Fibroblast of lung (primary cell): ENCODE measurements at regions not wholly inside any gene's neighbourhood (a gene's known extent, or its start where the extent isn't known, plus 50 kb on each side); places are given as distances from the start of the nearest gene placed in this dataset.

Source experiments
- DNase-seq, 2 donors: peaks; one replicate each; pipeline versions ENCODE4 v3.0.0 to v3.0.0-alpha.2; 2010; ENCODE audit warnings: low read depth in 2 of 2
- H2AFZ ChIP-seq: 2 replicates; pipeline ENCODE4 v1.5.1; 2012; ENCODE audit warnings: low read length, control low read depth, inconsistent platforms
- H3K27ac ChIP-seq: 2 replicates; pipeline ENCODE4 v1.5.1; 2011; ENCODE audit warnings: low read length, control low read depth; ENCODE audit not compliant: insufficient read depth
- H3K27me3 ChIP-seq: 2 replicates; pipeline ENCODE4 v1.5.1; 2011; ENCODE audit warnings: mild to moderate bottlenecking, low read length; ENCODE audit not compliant: control insufficient read depth, insufficient read depth
- H3K36me3 ChIP-seq: 2 replicates; pipeline ENCODE4 v1.5.1; 2011; ENCODE audit warnings: low read length; ENCODE audit not compliant: control insufficient read depth, insufficient read depth
- H3K4me1 ChIP-seq: 2 replicates; pipeline ENCODE4 v1.5.1; 2011; ENCODE audit warnings: low read length; ENCODE audit not compliant: control insufficient read depth, insufficient read depth; ENCODE audit errors: extremely low read depth
- H3K4me2 ChIP-seq: 2 replicates; pipeline ENCODE4 v1.5.1; 2011; ENCODE audit warnings: low read length, control low read depth; ENCODE audit not compliant: insufficient read depth; ENCODE audit errors: extremely low read depth
- H3K4me3 ChIP-seq, 4 experiments: fragments of 200-600 bp in 1 of 4; sonication (generic) in 1 of 4; replicated peaks in 1 of 4; 2 replicates each; pipeline ENCODE4 v1.5.1; 2011 to 2016; ENCODE audit warnings: low read length in 4 of 4, low read depth in 3 of 4, mild to moderate bottlenecking in 3 of 4, control low read depth in 2 of 4, inconsistent platforms in 1 of 4, mixed read lengths in 1 of 4; ENCODE audit not compliant: insufficient read depth in 1 of 4; ENCODE audit errors: control extremely low read depth in 1 of 4
- H3K79me2 ChIP-seq: 2 replicates; pipeline ENCODE4 v1.5.1; 2012; ENCODE audit warnings: mild to moderate bottlenecking, low read length, inconsistent platforms; ENCODE audit not compliant: control insufficient read depth, insufficient read depth
- H3K9ac ChIP-seq: 2 replicates; pipeline ENCODE4 v1.5.1; 2011; ENCODE audit warnings: mild to moderate bottlenecking, low read length, control low read depth; ENCODE audit not compliant: insufficient read depth
- H3K9me3 ChIP-seq: 2 replicates; pipeline ENCODE4 v1.5.1; 2012; ENCODE audit warnings: low read depth, low read length; ENCODE audit not compliant: control insufficient read depth, insufficient read depth
- H4K20me1 ChIP-seq: 2 replicates; pipeline ENCODE4 v1.5.1; 2011; ENCODE audit warnings: low read length; ENCODE audit not compliant: control insufficient read depth, insufficient read depth; ENCODE audit errors: extremely low read depth
- EZH2 ChIP-seq: IDR thresholded peaks from 2 replicates; pipeline ENCODE4 v1.5.1; 2012; ENCODE audit warnings: low read length, control low read depth, mild to moderate bottlenecking; ENCODE audit errors: missing control alignments
- TF ChIP-seq, protein P1 (sequence below), 2 donors: IDR thresholded peaks in 1 of 2; conservative IDR thresholded peaks in 1 of 2; 1 replicate in 1 of 2; 2 replicates in 1 of 2; pipeline ENCODE4 v1.5.1; 2011 to 2012; ENCODE audit warnings: low read length in 2 of 2, control low read depth in 1 of 2, inconsistent platforms in 1 of 2, low read depth in 1 of 2, mild to moderate bottlenecking in 1 of 2

DNA sequence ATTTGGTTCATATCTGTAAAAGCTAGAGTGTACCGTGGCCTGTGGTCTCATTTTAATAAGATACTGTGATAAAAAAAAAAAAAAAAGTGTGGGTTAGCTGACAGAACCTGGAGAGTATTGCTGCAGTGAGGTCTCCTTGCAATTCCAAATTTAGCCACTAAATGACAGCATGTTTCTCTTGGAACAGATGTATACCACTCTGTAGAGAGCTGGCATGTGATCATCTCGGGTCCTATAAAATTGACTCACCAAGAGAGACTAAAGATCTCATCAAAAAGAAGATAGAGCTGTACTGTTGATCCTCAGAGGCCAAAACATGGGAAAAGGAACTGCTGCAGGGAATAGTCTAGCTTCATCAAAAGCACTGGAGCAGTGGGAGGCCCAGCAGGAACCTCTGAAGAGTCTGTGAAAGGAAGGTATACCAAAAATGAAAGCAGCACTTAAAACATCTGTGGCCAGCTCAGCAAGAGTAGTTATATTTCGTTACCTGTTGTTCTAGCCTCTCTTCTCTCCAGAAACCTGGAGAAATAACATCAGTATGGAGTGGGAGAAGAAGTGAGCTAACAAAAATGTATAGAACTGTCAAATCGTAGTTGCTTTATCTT lies 826.8 kb downstream of the EFNA5 start:
- TF ChIP-seq EZH2: no peak
- TF ChIP-seq, protein P1, sequence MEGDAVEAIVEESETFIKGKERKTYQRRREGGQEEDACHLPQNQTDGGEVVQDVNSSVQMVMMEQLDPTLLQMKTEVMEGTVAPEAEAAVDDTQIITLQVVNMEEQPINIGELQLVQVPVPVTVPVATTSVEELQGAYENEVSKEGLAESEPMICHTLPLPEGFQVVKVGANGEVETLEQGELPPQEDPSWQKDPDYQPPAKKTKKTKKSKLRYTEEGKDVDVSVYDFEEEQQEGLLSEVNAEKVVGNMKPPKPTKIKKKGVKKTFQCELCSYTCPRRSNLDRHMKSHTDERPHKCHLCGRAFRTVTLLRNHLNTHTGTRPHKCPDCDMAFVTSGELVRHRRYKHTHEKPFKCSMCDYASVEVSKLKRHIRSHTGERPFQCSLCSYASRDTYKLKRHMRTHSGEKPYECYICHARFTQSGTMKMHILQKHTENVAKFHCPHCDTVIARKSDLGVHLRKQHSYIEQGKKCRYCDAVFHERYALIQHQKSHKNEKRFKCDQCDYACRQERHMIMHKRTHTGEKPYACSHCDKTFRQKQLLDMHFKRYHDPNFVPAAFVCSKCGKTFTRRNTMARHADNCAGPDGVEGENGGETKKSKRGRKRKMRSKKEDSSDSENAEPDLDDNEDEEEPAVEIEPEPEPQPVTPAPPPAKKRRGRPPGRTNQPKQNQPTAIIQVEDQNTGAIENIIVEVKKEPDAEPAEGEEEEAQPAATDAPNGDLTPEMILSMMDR (conservative IDR thresholded peaks at IDR 0.05 in 1 of 2, IDR thresholded peaks at IDR 0.05 in 1 of 2; ENCODE audit: low read depth in 1 of 2, low read length in 2 of 2): peak in 1 of 2 donors; percentile 31
- no peak overlapping the region for H3K4me3 ChIP-seq
- no peak overlapping the region for H2AFZ ChIP-seq

DNA sequence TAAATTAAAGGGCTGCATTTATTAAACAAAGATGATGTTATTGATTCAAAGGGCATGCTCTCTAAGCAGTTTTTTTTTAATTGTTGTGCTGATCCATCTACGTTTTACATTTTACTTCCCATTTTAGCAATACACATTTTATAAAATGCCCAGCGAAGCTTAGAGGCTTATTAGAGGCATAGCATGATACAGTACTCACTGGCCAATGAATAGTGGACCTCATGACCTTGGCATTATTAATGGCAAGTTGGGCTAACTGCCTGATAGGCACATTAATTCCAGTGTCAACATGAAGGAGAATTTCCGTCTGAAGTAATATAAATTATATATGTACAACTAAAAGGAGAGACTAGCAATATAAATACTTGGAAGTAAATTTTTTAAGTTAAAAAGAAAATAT lies 837.2 kb downstream of the EFNA5 start:
- no peak for DNase-seq
- H3K36me3 ChIP-seq: no peaks in the 10 kb centered on the region
- H4K20me1 ChIP-seq: no peaks in the 10 kb centered on the region
- H3K4me2 ChIP-seq: no peak overlapping the region
- no peak overlapping the region for H3K27ac ChIP-seq
- H3K79me2 ChIP-seq: no peaks in the 10 kb centered on the region
- H3K9me3 ChIP-seq: no peaks in the 10 kb centered on the region
- H2AFZ ChIP-seq: no peak overlapping the region
- H3K4me1 ChIP-seq: no peaks in the 10 kb centered on the region
- no peak overlapping the region for H3K9ac ChIP-seq
- H3K27me3 ChIP-seq: no peaks in the 10 kb centered on the region
- no peak for TF ChIP-seq EZH2
- TF ChIP-seq, protein P1 (conservative IDR thresholded peaks at IDR 0.05 in 1 of 2, IDR thresholded peaks at IDR 0.05 in 1 of 2; ENCODE audit: low read depth in 1 of 2, low read length in 2 of 2): no peak
- H3K4me3 ChIP-seq: no peak overlapping the region

More for the DNA sequence above, 826.8 kb downstream of the EFNA5 start:
- H3K9ac ChIP-seq: no peak overlapping the region
- H4K20me1 ChIP-seq: no peaks in the 10 kb centered on the region
- H3K36me3 ChIP-seq: no peaks in the 10 kb centered on the region
- H3K27me3 ChIP-seq: no peaks in the 10 kb centered on the region
- H3K4me2 ChIP-seq: no peak overlapping the region
- no peaks in the 10 kb centered on the region for H3K9me3 ChIP-seq
- H3K27ac ChIP-seq: no peak overlapping the region
- H3K79me2 ChIP-seq: no peaks in the 10 kb centered on the region
- no peaks in the 10 kb centered on the region for H3K4me1 ChIP-seq
- DNase-seq: peak; percentile 19 to 30

DNA sequence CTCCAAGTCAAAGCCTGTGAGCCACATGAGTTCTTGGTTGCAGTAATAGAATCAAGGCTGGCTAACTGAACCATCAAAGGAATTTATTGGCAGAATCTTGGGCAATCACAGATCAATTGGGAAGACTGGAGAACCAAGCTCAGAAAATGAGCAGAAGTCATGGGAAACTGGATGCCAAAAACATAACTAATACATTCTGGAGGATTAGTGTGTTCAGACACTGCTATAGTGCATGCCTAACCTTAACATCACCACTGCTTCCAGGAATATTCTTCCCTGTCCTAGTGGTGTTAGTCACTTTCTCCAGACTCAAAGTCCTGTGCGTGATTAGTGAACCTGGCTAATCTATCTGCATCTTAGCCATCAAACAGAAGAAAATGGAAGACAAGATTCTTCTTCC lies 843.7 kb downstream of the EFNA5 start:
- TF ChIP-seq, protein P1 (conservative IDR thresholded peaks at IDR 0.05 in 1 of 2, IDR thresholded peaks at IDR 0.05 in 1 of 2; ENCODE audit: low read depth in 1 of 2, low read length in 2 of 2): no peak
- no peak for TF ChIP-seq EZH2
- H4K20me1 ChIP-seq: no peaks in the 10 kb centered on the region
- no peaks in the 10 kb centered on the region for H3K79me2 ChIP-seq
- peak in 1 of 2 donors; percentile 56 for DNase-seq
- no peaks in the 10 kb centered on the region for H3K4me1 ChIP-seq
- H3K27me3 ChIP-seq: no peaks in the 10 kb centered on the region
- H3K4me3 ChIP-seq: no peak overlapping the region
- H3K27ac ChIP-seq: no peak overlapping the region
- no peaks in the 10 kb centered on the region for H3K36me3 ChIP-seq
- H3K9ac ChIP-seq: no peak overlapping the region
- no peak overlapping the region for H3K4me2 ChIP-seq
- no peak overlapping the region for H2AFZ ChIP-seq
- H3K9me3 ChIP-seq: no peaks in the 10 kb centered on the region
